Gastrocnemius medialis (tissue), 4 donors: ENCODE measurements at regions not wholly inside any gene's neighbourhood (a gene's known extent, or its start where the extent isn't known, plus 50 kb on each side); places are given as distances from the start of the nearest gene placed in this dataset.

Source experiments
- CTCF ChIP-seq, 5 experiments: fragments of 450-650 bp in 3 of 5; fragments of 200-600 bp in 2 of 5; sonication (generic) in 2 of 5; IDR thresholded peaks in 4 of 5; conservative IDR thresholded peaks in 1 of 5; 1 replicate in 4 of 5; 2 replicates in 1 of 5; pipeline ENCODE4 v1.5.1; 2016 to 2019; ENCODE audit warnings: antibody characterized with exemption in 5 of 5, mild to moderate bottlenecking in 3 of 5, moderate library complexity in 3 of 5
- POLR2A ChIP-seq, 2 donors: fragments of 450-650 bp; IDR thresholded peaks; one replicate each; pipeline ENCODE4 v1.6.1; 2017; ENCODE audit warnings: antibody characterized with exemption in 2 of 2, mild to moderate bottlenecking in 2 of 2, moderate library complexity in 2 of 2

GRCh38 chr5:118554241-118554640 is 434.1 kb downstream of the DTWD2 start:
- TF ChIP-seq CTCF (IDR thresholded peaks at IDR 0.05 in 4 of 5, conservative IDR thresholded peaks at IDR 0.05 in 1 of 5), result no peak
- TF ChIP-seq POLR2A (IDR thresholded peaks at IDR 0.05), result no peak
